Neuronal stem cell (in vitro differentiated cells): ENCODE measurements at regions not wholly inside any gene's neighbourhood (a gene's known extent, or its start where the extent isn't known, plus 50 kb on each side); places are given as distances from the start of the nearest gene placed in this dataset.

Source experiments
- DNase-seq: peaks from one replicate; pipeline ENCODE4 v3.0.0-alpha.2; 2013; ENCODE audit warnings: low spot score
- H2AFZ ChIP-seq: one replicate; pipeline ENCODE4 v1.6.1; 2013; ENCODE audit warnings: mild to moderate bottlenecking, low read length, inconsistent platforms
- H2AK5ac ChIP-seq: 2 replicates; pipeline ENCODE4 v1.6.1; 2013; ENCODE audit warnings: low read depth, mild to moderate bottlenecking, inconsistent platforms, low read length, moderate library complexity, mixed read lengths
- H2BK120ac ChIP-seq: 2 replicates; pipeline ENCODE4 v1.6.1; 2013; ENCODE audit warnings: low read depth, mild to moderate bottlenecking, inconsistent platforms, low read length, moderate library complexity, mixed read lengths
- H2BK12ac ChIP-seq: one replicate; pipeline ENCODE4 v1.6.1; 2013; ENCODE audit warnings: low read length, inconsistent platforms
- H2BK15ac ChIP-seq: 2 replicates; pipeline ENCODE4 v1.6.1; 2013; ENCODE audit warnings: mild to moderate bottlenecking, low read length, inconsistent platforms, mixed read lengths
- H2BK5ac ChIP-seq: one replicate; pipeline ENCODE4 v1.6.1; 2013; ENCODE audit warnings: inconsistent platforms, mild to moderate bottlenecking, low read length, moderate library complexity
- H3K14ac ChIP-seq: one replicate; pipeline ENCODE4 v1.6.1; 2013; ENCODE audit warnings: low read length, inconsistent platforms
- H3K18ac ChIP-seq: 2 replicates; pipeline ENCODE4 v1.6.1; 2013; ENCODE audit warnings: low read length, inconsistent platforms
- H3K23ac ChIP-seq: 2 replicates; pipeline ENCODE4 v1.6.1; 2013; ENCODE audit warnings: low read depth, mild to moderate bottlenecking, mixed read lengths, low read length, inconsistent platforms; ENCODE audit not compliant: poor library complexity
- H3K27ac ChIP-seq: replicated peaks from 3 replicates; pipeline ENCODE4 v1.5.1; 2013; ENCODE audit warnings: low read length, inconsistent platforms
- H3K27me3 ChIP-seq, 3 experiments: 2 replicates each; pipeline ENCODE4 v1.6.1; 2013; ENCODE audit warnings: low read length in 3 of 3, mild to moderate bottlenecking in 2 of 3, inconsistent platforms in 1 of 3, low read depth in 1 of 3, mixed read lengths in 1 of 3, moderate library complexity in 1 of 3; ENCODE audit not compliant: control insufficient read depth in 3 of 3, insufficient read depth in 3 of 3
- H3K36me3 ChIP-seq, 2 donors: replicated peaks in 1 of 2; 2 replicates each; pipeline ENCODE4 v1.6.1; 2013; ENCODE audit warnings: low read length in 2 of 2; ENCODE audit not compliant: control insufficient read depth in 2 of 2, insufficient read depth in 2 of 2
- H3K4ac ChIP-seq: 2 replicates; pipeline ENCODE4 v1.6.1; 2013; ENCODE audit warnings: inconsistent platforms, mild to moderate bottlenecking, low read length, moderate library complexity
- H3K4me1 ChIP-seq, 2 donors: 1 replicate in 1 of 2; 2 replicates in 1 of 2; pipeline ENCODE4 v1.6.1; 2013; ENCODE audit warnings: low read length in 2 of 2, low read depth in 1 of 2; ENCODE audit not compliant: control insufficient read depth in 2 of 2, insufficient read depth in 1 of 2
- H3K4me2 ChIP-seq: one replicate; pipeline ENCODE4 v1.6.1; 2013; ENCODE audit warnings: mild to moderate bottlenecking, low read length, inconsistent platforms; ENCODE audit not compliant: insufficient read depth, poor library complexity, severe bottlenecking
- H3K4me3 ChIP-seq, 2 donors: 2 replicates each; pipeline ENCODE4 v1.5.1; 2013; ENCODE audit warnings: low read length in 2 of 2, mild to moderate bottlenecking in 2 of 2, inconsistent platforms in 1 of 2, moderate library complexity in 1 of 2
- H3K79me1 ChIP-seq: one replicate; pipeline ENCODE4 v1.6.1; 2013; ENCODE audit warnings: low read depth, mild to moderate bottlenecking, inconsistent platforms, low read length, moderate library complexity
- H3K9ac ChIP-seq: one replicate; pipeline ENCODE4 v1.6.1; 2013; ENCODE audit warnings: mild to moderate bottlenecking, low read depth, low read length, inconsistent platforms; ENCODE audit not compliant: poor library complexity
- H3K9me3 ChIP-seq, 2 donors: replicated peaks in 1 of 2; 2 replicates each; pipeline versions ENCODE3 to v1.6.1; 2013; ENCODE audit warnings: low read length in 2 of 2, mild to moderate bottlenecking in 2 of 2, inconsistent platforms in 1 of 2, low read depth in 1 of 2, mixed read lengths in 1 of 2, moderate library complexity in 1 of 2; ENCODE audit not compliant: control insufficient read depth in 2 of 2, insufficient read depth in 1 of 2
- H4K8ac ChIP-seq: one replicate; pipeline ENCODE4 v1.6.1; 2013; ENCODE audit warnings: low read depth, mild to moderate bottlenecking, inconsistent platforms, low read length, moderate library complexity
- H4K91ac ChIP-seq: one replicate; pipeline ENCODE4 v1.6.1; 2013; ENCODE audit warnings: low read length, low read depth, mild to moderate bottlenecking, inconsistent platforms; ENCODE audit not compliant: poor library complexity
- WGBS, 2 donors: extraction: QIAGEN DNeasy Blood & Tissue Kit; methylation state at CpG; one replicate each; pipeline ENCODE4 v1.1.7; 2013; ENCODE audit warnings: missing lambda C conversion rate in 2 of 2, mixed read lengths in 1 of 2; ENCODE audit not compliant: insufficient read length in 2 of 2, insufficient replicate concordance in 1 of 2; ENCODE audit errors: extremely low coverage in 2 of 2; 5-methylcytosine and 5-hydroxymethylcytosine counted together

DNA sequence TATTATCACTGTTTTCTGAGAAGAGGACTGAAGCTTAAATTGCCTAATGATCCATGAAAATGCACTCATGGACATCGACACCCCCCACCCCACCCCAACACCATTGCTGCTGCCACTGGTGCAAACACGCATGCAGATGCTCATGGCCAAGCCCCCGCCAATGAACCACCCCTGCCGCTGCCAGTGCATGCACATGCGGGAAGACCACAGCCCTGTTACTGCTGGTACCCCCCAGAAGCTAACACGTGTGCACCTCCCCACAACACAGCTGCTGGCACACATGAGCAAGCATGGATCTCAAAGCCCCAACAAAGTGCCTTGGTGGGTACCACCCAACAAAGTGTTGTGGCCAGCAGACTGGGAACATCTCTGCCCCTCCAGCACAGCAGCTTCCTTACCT is 594.1 kb upstream of the FAT1 start:
- no peak overlapping the region for H3K14ac ChIP-seq
- H2BK15ac ChIP-seq: no peak overlapping the region
- H3K4me1 ChIP-seq: no peaks in the 10 kb centered on the region
- no peaks in the 10 kb centered on the region for H3K36me3 ChIP-seq
- no peaks in the 10 kb centered on the region for H3K27me3 ChIP-seq
- no peak overlapping the region for H3K4ac ChIP-seq
- H2BK5ac ChIP-seq: no peak overlapping the region
- H3K27ac ChIP-seq: no peak overlapping the region
- H3K9me3 ChIP-seq: no peaks in the 10 kb centered on the region
- H3K4me3 ChIP-seq: peak overlapping the region in 1 of 2 donors; percentile 23
- H3K79me1 ChIP-seq: no peaks in the 10 kb centered on the region
- H2BK120ac ChIP-seq: no peak overlapping the region
- H3K23ac ChIP-seq: no peak overlapping the region
- DNase-seq: no peak
- no peak overlapping the region for H4K91ac ChIP-seq
- H4K8ac ChIP-seq: no peak overlapping the region
- WGBS, 2 donors: no CpG with 5 or more reads among the region's 6 CpGs
- H2AFZ ChIP-seq: no peak overlapping the region
- peak overlapping the region; percentile 7 for H3K18ac ChIP-seq
- H2AK5ac ChIP-seq: no peak overlapping the region
- no peak overlapping the region for H3K9ac ChIP-seq
- no peak overlapping the region for H3K4me2 ChIP-seq
- no peak overlapping the region for H2BK12ac ChIP-seq

DNA sequence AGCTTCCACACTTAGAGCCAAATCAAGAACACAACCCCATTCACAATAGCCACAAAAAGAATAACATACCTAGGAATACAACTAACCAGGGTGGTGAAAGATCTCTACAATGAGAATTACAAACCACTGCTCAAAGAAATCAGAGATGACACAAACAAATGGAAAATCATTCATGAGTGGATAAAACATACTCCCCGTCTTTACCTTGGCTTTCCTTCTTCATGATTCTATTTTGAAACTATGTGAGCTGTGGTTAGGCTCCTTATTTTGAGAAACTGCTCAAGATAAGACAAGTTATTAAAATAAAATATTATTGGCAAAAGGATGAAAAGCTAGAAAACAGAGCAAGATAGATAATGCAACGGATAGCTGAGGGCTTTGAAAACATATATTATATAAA is 598.1 kb upstream of the FAT1 start:
- no peak overlapping the region for H3K23ac ChIP-seq
- H2AK5ac ChIP-seq: no peak overlapping the region
- H3K27me3 ChIP-seq: no peaks in the 10 kb centered on the region
- H2BK15ac ChIP-seq: no peak overlapping the region
- no peaks in the 10 kb centered on the region for H3K79me1 ChIP-seq
- no peak overlapping the region for H3K4ac ChIP-seq
- no peaks in the 10 kb centered on the region for H3K36me3 ChIP-seq
- no peak overlapping the region for H3K4me2 ChIP-seq
- H2BK5ac ChIP-seq: no peak overlapping the region
- H4K91ac ChIP-seq: no peak overlapping the region
- no peak overlapping the region for H4K8ac ChIP-seq
- H2AFZ ChIP-seq: no peak overlapping the region
- H3K14ac ChIP-seq: no peak overlapping the region
- H2BK12ac ChIP-seq: no peak overlapping the region
- WGBS, 2 donors: no CpG with 5 or more reads among the region's 2 CpGs
- no peaks in the 10 kb centered on the region for H3K4me1 ChIP-seq
- no peak overlapping the region for H3K9ac ChIP-seq
- H3K4me3 ChIP-seq: no peak overlapping the region
- H3K18ac ChIP-seq: no peak overlapping the region
- H3K9me3 ChIP-seq: no peaks in the 10 kb centered on the region
- H2BK120ac ChIP-seq: no peak overlapping the region
- no peak overlapping the region for H3K27ac ChIP-seq
- DNase-seq: no peak

DNA sequence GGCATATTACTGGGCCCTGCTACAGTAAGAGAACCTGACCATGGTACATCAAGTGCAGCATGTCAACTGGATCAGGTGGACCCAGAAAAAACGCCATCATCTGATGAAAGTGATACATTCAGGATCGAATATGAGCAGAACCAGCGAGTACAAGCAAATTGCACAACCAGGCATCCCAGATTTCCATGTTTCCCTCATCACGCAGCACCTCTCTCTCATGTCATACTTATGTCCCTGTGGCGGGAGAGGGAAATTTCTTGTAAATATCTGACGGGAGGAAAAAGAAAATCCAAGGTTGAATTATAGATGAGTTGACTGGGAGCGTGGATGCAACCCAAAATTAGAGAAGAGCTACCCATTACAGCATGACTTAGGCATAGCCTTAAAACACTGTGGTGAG is 608.5 kb upstream of the FAT1 start:
- Histone ChIP-seq H3K4ac (no peak overlapping the region), H3K23ac (no peak overlapping the region), H2BK12ac (no peak overlapping the region), H2BK120ac (no peak overlapping the region), H4K91ac (no peak overlapping the region), H2BK15ac (no peak overlapping the region), H3K4me2 (no peak overlapping the region), H3K79me1 (no peaks in the 10 kb centered on the region), H3K9ac (no peak overlapping the region), H3K27ac (no peak overlapping the region), H3K4me3 (no peak overlapping the region), H3K4me1 (no peaks in the 10 kb centered on the region), H3K27me3 (no peaks in the 10 kb centered on the region), H3K18ac (no peak overlapping the region), H3K36me3 (no peaks in the 10 kb centered on the region), H3K9me3 (no peaks in the 10 kb centered on the region), H4K8ac (no peak overlapping the region), H3K14ac (no peak overlapping the region), H2BK5ac (no peak overlapping the region), H2AFZ (no peak overlapping the region), H2AK5ac (no peak overlapping the region)
- no CpG with 5 or more reads among the region's 7 CpGs for WGBS, 2 donors
- DNase-seq: no peak

DNA sequence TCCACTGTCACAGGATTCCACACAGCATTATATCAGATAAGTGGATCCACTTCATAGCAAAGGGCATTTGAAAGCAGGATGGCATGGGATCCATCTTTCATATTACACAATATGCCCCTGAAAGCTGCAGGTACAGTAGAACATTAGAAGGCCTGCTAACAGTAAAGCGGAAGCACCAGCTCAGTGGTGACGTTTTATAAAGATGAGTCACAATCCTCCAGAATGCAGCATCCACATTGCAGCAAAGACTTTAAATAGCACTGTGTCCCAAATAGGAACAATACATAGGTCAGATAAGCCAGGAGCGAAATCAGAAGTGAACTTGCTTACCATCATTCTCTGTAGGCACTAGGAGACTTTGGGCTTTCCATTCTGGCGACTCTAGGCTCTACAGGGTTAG is 609.5 kb upstream of the FAT1 start:
- no peak overlapping the region for H2AFZ ChIP-seq
- no peaks in the 10 kb centered on the region for H3K4me1 ChIP-seq
- H3K14ac ChIP-seq: no peak overlapping the region
- no peaks in the 10 kb centered on the region for H3K36me3 ChIP-seq
- no peak for DNase-seq
- H4K8ac ChIP-seq: no peak overlapping the region
- H3K4ac ChIP-seq: no peak overlapping the region
- H3K4me3 ChIP-seq: no peak overlapping the region
- H2AK5ac ChIP-seq: no peak overlapping the region
- H3K23ac ChIP-seq: no peak overlapping the region
- no peaks in the 10 kb centered on the region for H3K79me1 ChIP-seq
- no peak overlapping the region for H2BK12ac ChIP-seq
- H3K27ac ChIP-seq: no peak overlapping the region
- no peaks in the 10 kb centered on the region for H3K9me3 ChIP-seq
- WGBS, 2 donors: no CpG with 5 or more reads among the region's 4 CpGs
- H2BK5ac ChIP-seq: no peak overlapping the region
- H3K18ac ChIP-seq: no peak overlapping the region
- no peak overlapping the region for H4K91ac ChIP-seq
- H3K9ac ChIP-seq: no peak overlapping the region
- H3K27me3 ChIP-seq: no peaks in the 10 kb centered on the region
- no peak overlapping the region for H2BK15ac ChIP-seq
- H3K4me2 ChIP-seq: no peak overlapping the region
- no peak overlapping the region for H2BK120ac ChIP-seq
